ENCODE measurements at regions not wholly inside any gene's neighbourhood (a gene's known extent, or its start where the extent isn't known, plus 50 kb on each side); places are given as distances from the start of the nearest gene placed in this dataset.

- ATAC-seq (ENCODE audit: low FRiP score), result no peak
- DNase-seq (ENCODE audit: low spot score), result no peak
- TF ChIP-seq, protein P1, sequence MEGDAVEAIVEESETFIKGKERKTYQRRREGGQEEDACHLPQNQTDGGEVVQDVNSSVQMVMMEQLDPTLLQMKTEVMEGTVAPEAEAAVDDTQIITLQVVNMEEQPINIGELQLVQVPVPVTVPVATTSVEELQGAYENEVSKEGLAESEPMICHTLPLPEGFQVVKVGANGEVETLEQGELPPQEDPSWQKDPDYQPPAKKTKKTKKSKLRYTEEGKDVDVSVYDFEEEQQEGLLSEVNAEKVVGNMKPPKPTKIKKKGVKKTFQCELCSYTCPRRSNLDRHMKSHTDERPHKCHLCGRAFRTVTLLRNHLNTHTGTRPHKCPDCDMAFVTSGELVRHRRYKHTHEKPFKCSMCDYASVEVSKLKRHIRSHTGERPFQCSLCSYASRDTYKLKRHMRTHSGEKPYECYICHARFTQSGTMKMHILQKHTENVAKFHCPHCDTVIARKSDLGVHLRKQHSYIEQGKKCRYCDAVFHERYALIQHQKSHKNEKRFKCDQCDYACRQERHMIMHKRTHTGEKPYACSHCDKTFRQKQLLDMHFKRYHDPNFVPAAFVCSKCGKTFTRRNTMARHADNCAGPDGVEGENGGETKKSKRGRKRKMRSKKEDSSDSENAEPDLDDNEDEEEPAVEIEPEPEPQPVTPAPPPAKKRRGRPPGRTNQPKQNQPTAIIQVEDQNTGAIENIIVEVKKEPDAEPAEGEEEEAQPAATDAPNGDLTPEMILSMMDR (IDR thresholded peaks at IDR 0.05), result no peak
These were observed 268.3 kb upstream of the SALL3 start for GRCh38 chr18:78711316-78711715.

DNA sequence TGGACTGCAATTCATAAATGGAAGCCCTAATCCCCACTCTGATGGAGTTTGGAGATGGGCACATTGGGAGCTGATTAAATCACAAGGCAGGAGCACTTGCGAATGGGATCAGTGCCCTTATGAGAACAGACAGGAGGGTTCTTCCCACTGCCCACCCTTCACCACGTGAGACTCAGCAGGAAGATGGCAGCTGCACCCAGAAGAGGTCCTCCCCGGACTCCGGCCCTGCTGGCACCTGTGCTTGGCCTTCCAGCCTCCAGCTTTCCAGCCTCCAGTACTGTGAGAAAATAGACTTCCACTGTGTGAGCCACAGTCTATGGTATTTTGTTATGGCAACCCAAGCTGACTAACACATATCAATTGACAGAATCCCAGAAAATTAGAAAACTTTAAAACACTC, 267.6 kb upstream of the SALL3 start:
- ATAC-seq (ENCODE audit: low FRiP score), result no peak

DNA sequence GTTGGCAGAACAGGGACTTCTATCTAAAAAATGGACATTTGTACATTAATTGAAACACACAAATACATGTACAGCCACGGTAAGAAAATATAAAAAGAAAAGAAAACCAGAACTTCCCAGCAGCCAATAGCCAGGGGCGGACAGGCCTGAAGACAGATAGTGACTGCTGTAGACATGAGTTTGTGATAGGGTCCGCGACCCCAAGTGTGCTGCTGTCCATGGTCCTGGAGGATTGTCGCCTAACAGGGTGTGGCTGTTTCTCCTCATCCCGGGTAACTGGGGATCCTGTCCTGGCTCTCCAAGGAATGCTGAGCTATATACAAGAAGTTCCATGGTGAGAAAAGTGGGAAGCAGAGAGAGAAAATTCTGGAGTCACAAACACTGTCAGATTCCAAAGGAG, 266.5 kb upstream of the SALL3 start:
- no peak for ATAC-seq (ENCODE audit: low FRiP score)
- DNase-seq (ENCODE audit: low spot score), result no peak
- TF ChIP-seq, protein P1 (IDR thresholded peaks at IDR 0.05), result no peak

More for the DNA sequence above, 267.6 kb upstream of the SALL3 start:
- no peak for DNase-seq (ENCODE audit: low spot score)
- TF ChIP-seq, protein P1 (IDR thresholded peaks at IDR 0.05), result no peak

DNA sequence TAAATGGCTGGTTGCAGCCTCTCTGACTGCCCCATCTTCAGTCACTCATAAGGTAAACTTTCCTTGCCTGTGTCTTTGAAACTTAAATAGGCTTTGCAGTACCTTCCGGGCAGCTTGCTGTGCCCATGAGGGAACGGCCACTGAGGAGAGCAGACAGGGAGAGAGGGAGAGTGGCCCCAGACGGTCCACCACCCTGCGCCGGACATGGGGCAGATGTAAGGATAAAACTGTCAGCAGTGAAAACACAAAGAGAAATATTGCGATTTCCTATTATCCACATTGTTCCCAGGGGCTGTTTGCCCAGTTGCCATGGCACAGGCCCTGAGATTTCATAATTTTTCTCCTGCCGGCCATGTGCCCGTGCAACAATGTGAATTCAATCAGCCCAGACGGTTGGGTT, 265.9 kb upstream of the SALL3 start:
- no peak for DNase-seq (ENCODE audit: low spot score)
- TF ChIP-seq, protein P1 (IDR thresholded peaks at IDR 0.05), result no peak

DNA sequence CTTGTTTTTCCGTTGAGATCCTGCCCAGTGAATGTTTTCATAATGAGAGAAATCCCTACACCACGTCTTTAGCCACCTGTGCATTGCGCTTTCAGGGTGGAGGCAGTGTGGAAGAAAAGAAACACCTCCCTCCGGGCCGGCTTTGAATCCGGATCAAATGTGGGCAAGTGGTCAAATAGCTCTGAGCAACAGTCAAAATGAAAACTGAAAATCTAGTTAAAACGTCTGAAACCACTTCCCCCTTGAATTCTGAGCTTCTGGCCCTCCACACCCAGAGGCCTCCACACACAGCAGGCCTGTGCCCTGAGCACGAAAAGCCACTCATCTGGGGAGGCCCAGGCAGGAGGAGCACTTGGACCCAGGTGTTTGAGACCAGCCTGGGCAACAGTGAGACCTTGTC, 263.6 kb upstream of the SALL3 start:
- no peak for ATAC-seq (ENCODE audit: low FRiP score)
- no peak for DNase-seq (ENCODE audit: low spot score)
- TF ChIP-seq, protein P1 (IDR thresholded peaks at IDR 0.05), result no peak

More for the DNA sequence above, 265.9 kb upstream of the SALL3 start:
- no peak for ATAC-seq (ENCODE audit: low FRiP score)

- TF ChIP-seq, protein P1 (IDR thresholded peaks at IDR 0.05), result no peak
- no peak for ATAC-seq (ENCODE audit: low FRiP score)
- DNase-seq (ENCODE audit: low spot score), result no peak
These were observed 263.0 kb upstream of the SALL3 start for GRCh38 chr18:78716581-78716980.

GRCh38 chr18:78717051-78717765, 262.4 kb upstream of the SALL3 start:
- TF ChIP-seq, protein P1 (IDR thresholded peaks at IDR 0.05), result no peak
- DNase-seq (ENCODE audit: low spot score) (no peak), ATAC-seq (ENCODE audit: low FRiP score) (no peak)

Data from omental fat pad (tissue), 3 donors.